CD4-positive, alpha-beta T cell (primary cell): ENCODE measurements at regions not wholly inside any gene's neighbourhood (a gene's known extent, or its start where the extent isn't known, plus 50 kb on each side); places are given as distances from the start of the nearest gene placed in this dataset.

Experiments used
- ATAC-seq: fragments of 200-7000 bp; cut with Tn5 transposase; one replicate; pipeline ENCODE4 v1.10.0; 2022; ENCODE audit warnings: mild to moderate bottlenecking; ENCODE audit not compliant: poor library complexity
- CTCF ChIA-PET: fragments of 350-600 bp; sonication (Branson Sonifier 250); formaldehyde crosslinking; loops from one replicate; lab custom pipeline; 2021; ENCODE audit warnings: antibody characterized with exemption, inconsistent platforms; lab: Charles Lee
- POLR2A ChIA-PET: fragments of 350-600 bp; sonication (Branson Sonifier 250); formaldehyde crosslinking; loops from one replicate; lab custom pipeline; 2021; ENCODE audit warnings: antibody characterized with exemption, inconsistent platforms; lab: Charles Lee
- DNase-seq, 14 experiments: peaks; one replicate each; pipeline ENCODE4 v3.0.0-alpha.2; 2013 to 2020; ENCODE audit warnings: mixed read lengths in 2 of 14
- H3K27ac ChIP-seq, 2 donors: one replicate each; pipeline versions ENCODE4 v1.5.1 to v1.7.0; 2013; ENCODE audit warnings: low read length in 2 of 2, low read depth in 1 of 2, mild to moderate bottlenecking in 1 of 2
- H3K27me3 ChIP-seq, 2 experiments: 1 replicate in 1 of 2; 2 replicates in 1 of 2; pipeline versions ENCODE4 v1.6.1 to v1.7.0; 2013; ENCODE audit warnings: low read length in 2 of 2, control low read depth in 1 of 2, mild to moderate bottlenecking in 1 of 2, moderate library complexity in 1 of 2; ENCODE audit not compliant: insufficient read depth in 2 of 2, control insufficient read depth in 1 of 2
- H3K36me3 ChIP-seq: one replicate; pipeline ENCODE4 v1.6.1; 2013; ENCODE audit warnings: low read length, control low read depth; ENCODE audit not compliant: insufficient read depth
- H3K4me1 ChIP-seq: one replicate; pipeline ENCODE4 v1.6.1; 2013; ENCODE audit warnings: low read length, control low read depth; ENCODE audit not compliant: insufficient read depth
- H3K4me3 ChIP-seq: one replicate; pipeline ENCODE4 v1.5.1; 2013; ENCODE audit warnings: mild to moderate bottlenecking, low read length, moderate library complexity
- H3K9me3 ChIP-seq, 2 experiments: 1 replicate in 1 of 2; 2 replicates in 1 of 2; pipeline versions ENCODE4 v1.6.1 to v1.7.0; 2013; ENCODE audit warnings: low read length in 2 of 2, mild to moderate bottlenecking in 2 of 2, control low read depth in 1 of 2, moderate library complexity in 1 of 2; ENCODE audit not compliant: control insufficient read depth in 1 of 2, insufficient read depth in 1 of 2
- H3K27ac Mint-ChIP-seq: one replicate; pipeline ENCODE4 v1.8.0; 2020; ENCODE audit warnings: mixed read lengths
- H3K27me3 Mint-ChIP-seq: one replicate; pipeline ENCODE4 v1.8.0; 2021; ENCODE audit warnings: mixed read lengths
- H3K36me3 Mint-ChIP-seq: one replicate; pipeline ENCODE4 v1.8.0; 2021; ENCODE audit warnings: low read depth, mixed read lengths
- H3K4me1 Mint-ChIP-seq: one replicate; pipeline ENCODE4 v1.8.0; 2021; ENCODE audit warnings: low read depth, mixed read lengths
- H3K4me3 Mint-ChIP-seq: one replicate; pipeline ENCODE4 v1.8.0; 2020; ENCODE audit warnings: mild to moderate bottlenecking, mixed read lengths
- H3K9me3 Mint-ChIP-seq: one replicate; pipeline ENCODE4 v1.8.0; 2020; ENCODE audit warnings: mixed read lengths
- CTCF ChIP-seq: fragments of 200-600 bp; IDR thresholded peaks from one replicate; pipeline ENCODE4 v1.8.0; 2022; ENCODE audit warnings: antibody characterized with exemption, mild to moderate bottlenecking
- intact Hi-C, 2 experiments: fragments of 100-400 bp; cut with DNase I in 1 of 2; cut with micrococcal nuclease in 1 of 2; formaldehyde crosslinking; loops; one replicate each; pipeline versions ENCODE4 v1.15.1 to v1.9.0; 2023 to 2025; cut with DNase I, micrococcal nuclease

GRCh38 chrX:39819921-39820849 is 277.6 kb downstream of the BCOR start:
- Histone ChIP-seq H3K9me3 (no peaks in the 10 kb centered on the region), H3K27me3 (peaks cover 0 to 8% of the 10 kb centered on the region in 2 experiments), H3K4me1 (peaks cover 23% of the 10 kb centered on the region), H3K27ac (no peak overlapping the region), H3K4me3 (peak overlapping the region; percentile 33), H3K36me3 (no peaks in the 10 kb centered on the region)
- intact Hi-C loops = loop anchor here (5.0 to 10.0 kb wide), 4 partner anchors 32 to 352 kb away; partner anchors contain the start of gene BCOR (in 1 of the 2)
- ChIA-PET CTCF (no interaction called here), POLR2A (no interaction called here)
- Mint-ChIP-seq H3K27ac (no peak overlapping the region), H3K36me3 (no peaks in the 10 kb centered on the region), H3K27me3 (no peaks in the 10 kb centered on the region), H3K4me3 (peak overlapping the region; percentile 42), H3K4me1 (peaks cover 13% of the 10 kb centered on the region), H3K9me3 (no peaks in the 10 kb centered on the region)
- DNase-seq = peak in 1 of 14 experiments; percentile 12
- TF ChIP-seq CTCF = no peak
- ATAC-seq = peak; percentile 39

- DNase-seq = peak in 5 of 14 experiments; percentile 2 to 35 (median 25)
- Mint-ChIP-seq H3K27me3 (no peaks in the 10 kb centered on the region), H3K9me3 (no peaks in the 10 kb centered on the region), H3K27ac (no peak overlapping the region), H3K4me3 (peak overlapping the region; percentile 42), H3K4me1 (peaks cover 8% of the 10 kb centered on the region), H3K36me3 (no peaks in the 10 kb centered on the region)
- no peak overlapping the region for H3K27ac ChIP-seq
- no peaks in the 10 kb centered on the region for H3K9me3 ChIP-seq
- H3K36me3 ChIP-seq = no peaks in the 10 kb centered on the region
- intact Hi-C loops = no loop called here
- POLR2A ChIA-PET = no interaction called here
- no peak for TF ChIP-seq CTCF
- peaks cover 0 to 8% of the 10 kb centered on the region in 2 experiments for H3K27me3 ChIP-seq
- CTCF ChIA-PET = no interaction called here
- peaks cover 22% of the 10 kb centered on the region for H3K4me1 ChIP-seq
- H3K4me3 ChIP-seq = peak overlapping the region; percentile 33
- no peak for ATAC-seq
Observed at GRCh38 chrX:39820938-39821708, 276.6 kb downstream of the BCOR start.

- Mint-ChIP-seq H3K27ac (no peak overlapping the region), H3K27me3 (no peaks in the 10 kb centered on the region), H3K36me3 (no peaks in the 10 kb centered on the region), H3K4me3 (no peak overlapping the region), H3K9me3 (no peaks in the 10 kb centered on the region), H3K4me1 (peaks cover 5% of the 10 kb centered on the region)
- intact Hi-C loops = no loop called here
- ChIA-PET CTCF (no interaction called here), POLR2A (no interaction called here)
- Histone ChIP-seq H3K27me3 (peaks cover 0 to 8% of the 10 kb centered on the region in 2 experiments), H3K36me3 (no peaks in the 10 kb centered on the region), H3K4me3 (peak overlapping the region; percentile 29), H3K4me1 (peaks cover 16% of the 10 kb centered on the region), H3K27ac (no peak overlapping the region), H3K9me3 (no peaks in the 10 kb centered on the region)
- no peak for TF ChIP-seq CTCF
- ATAC-seq (no peak), DNase-seq (no peak)
Observed at GRCh38 chrX:39821709-39822095, 276.1 kb downstream of the BCOR start.
